ENCODE measurements at regions not wholly inside any gene's neighbourhood (a gene's known extent, or its start where the extent isn't known, plus 50 kb on each side); places are given as distances from the start of the nearest gene placed in this dataset.

GRCh38 chr15:96043591-96044171 lies 286.8 kb upstream of the NR2F2 start:
- no peak for TF ChIP-seq SIN3A (IDR thresholded peaks at IDR 0.05; ENCODE audit: borderline replicate concordance, insufficient read depth, low read length)
- no peak for TF ChIP-seq REST (IDR thresholded peaks at IDR 0.05; ENCODE audit: insufficient read depth in 1 of 2, low read depth in 2 of 2, low read length in 2 of 2)
- no peak for TF ChIP-seq POLR2AphosphoS5 (IDR thresholded peaks at IDR 0.05; ENCODE audit: low read depth, low read length)
- TF ChIP-seq TAF1 (IDR thresholded peaks at IDR 0.05; ENCODE audit: borderline replicate concordance, insufficient read depth, low read length), result no peak
- TF ChIP-seq FOXP2 (optimal IDR thresholded peaks at IDR 0.05; ENCODE audit: borderline replicate concordance, extremely low read depth, extremely low read length, insufficient read depth), result no peak

GRCh38 chr15:96046620-96047240 lies 283.8 kb upstream of the NR2F2 start:
- TF ChIP-seq POLR2AphosphoS5 (IDR thresholded peaks at IDR 0.05; ENCODE audit: low read depth, low read length), result no peak
- TF ChIP-seq TAF1 (IDR thresholded peaks at IDR 0.05; ENCODE audit: borderline replicate concordance, insufficient read depth, low read length), result no peak
- no peak for TF ChIP-seq FOXP2 (optimal IDR thresholded peaks at IDR 0.05; ENCODE audit: borderline replicate concordance, extremely low read depth, extremely low read length, insufficient read depth)
- TF ChIP-seq SIN3A (IDR thresholded peaks at IDR 0.05; ENCODE audit: borderline replicate concordance, insufficient read depth, low read length), result no peak
- no peak for TF ChIP-seq REST (IDR thresholded peaks at IDR 0.05; ENCODE audit: insufficient read depth in 1 of 2, low read depth in 2 of 2, low read length in 2 of 2)

DNA sequence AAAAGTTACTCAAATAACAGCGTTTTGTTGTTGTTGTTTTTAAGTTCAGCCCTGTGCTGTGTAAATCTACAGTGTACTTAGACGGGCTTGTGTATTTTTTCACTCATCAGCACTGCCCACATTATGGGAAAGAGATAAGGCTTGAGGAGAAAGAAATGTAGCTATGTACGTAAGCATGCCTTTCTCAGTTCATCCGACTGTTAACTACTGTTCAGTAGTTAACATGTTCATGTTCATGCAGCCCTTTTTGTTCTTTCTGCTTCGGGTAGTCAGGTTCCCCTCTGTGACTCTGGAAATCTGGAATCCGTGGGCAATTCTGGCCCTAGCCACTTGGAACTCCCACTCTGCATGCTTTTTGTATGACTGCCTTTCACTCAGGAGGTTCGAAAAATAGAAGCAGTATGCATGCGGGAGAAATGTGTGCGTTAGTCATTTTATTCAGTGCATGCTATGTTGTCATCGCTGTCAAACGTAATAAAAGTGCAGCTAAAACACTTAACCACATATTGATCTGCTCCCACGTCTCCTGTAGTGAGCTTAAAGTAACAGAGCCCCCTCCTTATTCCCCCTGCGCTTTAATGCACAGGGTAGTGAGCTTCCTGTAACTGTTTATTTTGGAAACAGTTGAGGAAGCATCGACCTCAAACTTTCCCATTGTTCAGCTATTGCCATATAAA lies 283.1 kb upstream of the NR2F2 start:
- TF ChIP-seq REST (IDR thresholded peaks at IDR 0.05; ENCODE audit: insufficient read depth in 1 of 2, low read depth in 2 of 2, low read length in 2 of 2) (0 out of 4 replicates have a peak, but pooled peaks of 1 of the 2 experiments have one; percentile 17), SIN3A (IDR thresholded peaks at IDR 0.05; ENCODE audit: borderline replicate concordance, insufficient read depth, low read length) (no peak), FOXP2 (optimal IDR thresholded peaks at IDR 0.05; ENCODE audit: borderline replicate concordance, extremely low read depth, extremely low read length, insufficient read depth) (no peak)

DNA sequence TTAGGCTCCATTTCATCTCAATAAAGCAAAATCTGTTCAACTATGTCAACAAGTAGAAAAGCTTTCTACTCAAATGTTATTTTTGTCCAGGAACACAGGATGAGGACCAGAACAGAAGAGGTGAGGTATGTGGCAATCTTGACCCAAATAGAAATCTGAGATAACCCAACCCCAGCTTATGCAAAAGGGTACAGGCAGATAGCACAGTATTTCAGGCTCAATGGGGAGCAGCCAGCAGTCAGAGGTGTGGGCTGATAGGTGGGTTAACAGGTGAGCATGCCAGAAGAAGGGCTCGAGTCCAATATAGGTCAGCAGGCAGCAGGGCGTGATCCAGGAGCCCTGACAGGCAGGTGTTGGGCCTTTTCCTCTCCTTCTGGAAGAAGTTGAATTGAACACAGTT lies 281.2 kb upstream of the NR2F2 start:
- TF ChIP-seq FOXP2 (optimal IDR thresholded peaks at IDR 0.05; ENCODE audit: borderline replicate concordance, extremely low read depth, extremely low read length, insufficient read depth), result no peak
- no peak for TF ChIP-seq POLR2AphosphoS5 (IDR thresholded peaks at IDR 0.05; ENCODE audit: low read depth, low read length)

GRCh38 chr15:96049766-96050165 lies 280.7 kb upstream of the NR2F2 start:
- TF ChIP-seq REST (IDR thresholded peaks at IDR 0.05; ENCODE audit: insufficient read depth in 1 of 2, low read depth in 2 of 2, low read length in 2 of 2), result no peak
- no peak for TF ChIP-seq FOXP2 (optimal IDR thresholded peaks at IDR 0.05; ENCODE audit: borderline replicate concordance, extremely low read depth, extremely low read length, insufficient read depth)
- TF ChIP-seq SIN3A (IDR thresholded peaks at IDR 0.05; ENCODE audit: borderline replicate concordance, insufficient read depth, low read length), result no peak
- no peak for TF ChIP-seq TAF1 (IDR thresholded peaks at IDR 0.05; ENCODE audit: borderline replicate concordance, insufficient read depth, low read length)
- TF ChIP-seq POLR2AphosphoS5 (IDR thresholded peaks at IDR 0.05; ENCODE audit: low read depth, low read length), result no peak

Measured in PFSK-1 (cell line).